AG04450 (cell line): ENCODE measurements at regions not wholly inside any gene's neighbourhood (a gene's known extent, or its start where the extent isn't known, plus 50 kb on each side); places are given as distances from the start of the nearest gene placed in this dataset.

Experiments
- CTCF ChIA-PET: fragments of 300-600, 350-600 bp; formaldehyde crosslinking; extraction: SDS; loops from one replicate; lab custom pipeline; 2022; ENCODE audit warnings: antibody characterized with exemption, inconsistent platforms; lab: Charles Lee
- POLR2A ChIA-PET: fragments of 350-600 bp; formaldehyde crosslinking; extraction: SDS; loops from one replicate; lab custom pipeline; 2021; ENCODE audit warnings: antibody characterized with exemption, inconsistent platforms; lab: Yijun Ruan, JAX
- DNase-seq: peaks from one replicate; pipeline ENCODE4 v3.0.0-alpha.2; 2011; ENCODE audit warnings: low read depth, low spot score
- H3K27ac ChIP-seq: one replicate; pipeline ENCODE4 v1.5.1; 2012; ENCODE audit warnings: low read depth, low read length, control low read depth
- H3K27me3 ChIP-seq: one replicate; pipeline ENCODE4 v1.6.0; 2012; ENCODE audit warnings: low read length; ENCODE audit not compliant: control insufficient read depth, insufficient read depth
- H3K4me3 ChIP-seq: 2 replicates; pipeline ENCODE4 v1.5.1; 2011; ENCODE audit warnings: mild to moderate bottlenecking, low read depth, low read length, control low read depth
- H3K9me3 ChIP-seq: 2 replicates; pipeline ENCODE4 v1.5.1; 2012; ENCODE audit warnings: low read length; ENCODE audit not compliant: control insufficient read depth, insufficient read depth
- TF ChIP-seq, protein P1 (sequence below): IDR thresholded peaks from 2 replicates; pipeline ENCODE4 v1.5.1; 2011; ENCODE audit warnings: low read depth, low read length, control low read depth, inconsistent platforms

DNA sequence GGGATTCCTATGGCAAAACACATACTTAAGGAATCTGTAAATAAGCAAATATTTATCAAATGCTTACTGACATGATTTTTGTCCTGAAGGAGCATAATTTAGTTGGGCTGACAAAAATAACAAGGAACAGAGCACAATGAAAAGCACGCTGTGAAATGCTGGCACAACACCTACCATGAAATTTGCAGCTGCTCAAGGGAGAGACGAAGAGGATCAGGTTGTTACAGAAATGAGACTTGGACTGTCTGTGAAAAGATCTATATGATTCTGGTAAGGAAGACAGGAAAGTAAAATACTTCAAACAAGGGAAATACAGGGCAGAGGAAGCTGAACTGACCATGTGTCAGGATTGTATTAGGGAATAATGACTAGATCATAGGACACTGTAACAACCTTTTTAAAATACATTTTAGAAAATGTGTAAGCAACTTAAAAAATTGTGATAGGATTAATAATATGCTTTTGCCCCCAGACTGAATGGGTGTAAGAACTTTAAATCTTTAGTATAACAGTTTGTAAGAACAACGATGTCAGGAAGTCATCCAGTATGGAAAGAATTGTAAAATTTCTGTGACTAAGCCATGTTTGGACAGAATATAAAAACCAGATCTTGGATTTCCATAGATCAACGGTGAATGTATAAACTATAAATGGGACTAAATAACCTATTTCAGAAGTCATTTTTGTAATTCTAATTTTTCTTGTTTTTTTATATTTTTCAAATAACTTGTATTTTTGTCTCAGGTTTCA, 1556.0 kb downstream of the EFNB2 start:
- TF ChIP-seq, protein P1, sequence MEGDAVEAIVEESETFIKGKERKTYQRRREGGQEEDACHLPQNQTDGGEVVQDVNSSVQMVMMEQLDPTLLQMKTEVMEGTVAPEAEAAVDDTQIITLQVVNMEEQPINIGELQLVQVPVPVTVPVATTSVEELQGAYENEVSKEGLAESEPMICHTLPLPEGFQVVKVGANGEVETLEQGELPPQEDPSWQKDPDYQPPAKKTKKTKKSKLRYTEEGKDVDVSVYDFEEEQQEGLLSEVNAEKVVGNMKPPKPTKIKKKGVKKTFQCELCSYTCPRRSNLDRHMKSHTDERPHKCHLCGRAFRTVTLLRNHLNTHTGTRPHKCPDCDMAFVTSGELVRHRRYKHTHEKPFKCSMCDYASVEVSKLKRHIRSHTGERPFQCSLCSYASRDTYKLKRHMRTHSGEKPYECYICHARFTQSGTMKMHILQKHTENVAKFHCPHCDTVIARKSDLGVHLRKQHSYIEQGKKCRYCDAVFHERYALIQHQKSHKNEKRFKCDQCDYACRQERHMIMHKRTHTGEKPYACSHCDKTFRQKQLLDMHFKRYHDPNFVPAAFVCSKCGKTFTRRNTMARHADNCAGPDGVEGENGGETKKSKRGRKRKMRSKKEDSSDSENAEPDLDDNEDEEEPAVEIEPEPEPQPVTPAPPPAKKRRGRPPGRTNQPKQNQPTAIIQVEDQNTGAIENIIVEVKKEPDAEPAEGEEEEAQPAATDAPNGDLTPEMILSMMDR = no peak
- no peak for DNase-seq
- no peaks in the 10 kb centered on the region for H3K27me3 ChIP-seq
- H3K4me3 ChIP-seq = no peak overlapping the region
- ChIA-PET CTCF (no interaction called here), POLR2A (no interaction called here)
- no peaks in the 10 kb centered on the region for H3K9me3 ChIP-seq
- H3K27ac ChIP-seq = no peak overlapping the region

DNA sequence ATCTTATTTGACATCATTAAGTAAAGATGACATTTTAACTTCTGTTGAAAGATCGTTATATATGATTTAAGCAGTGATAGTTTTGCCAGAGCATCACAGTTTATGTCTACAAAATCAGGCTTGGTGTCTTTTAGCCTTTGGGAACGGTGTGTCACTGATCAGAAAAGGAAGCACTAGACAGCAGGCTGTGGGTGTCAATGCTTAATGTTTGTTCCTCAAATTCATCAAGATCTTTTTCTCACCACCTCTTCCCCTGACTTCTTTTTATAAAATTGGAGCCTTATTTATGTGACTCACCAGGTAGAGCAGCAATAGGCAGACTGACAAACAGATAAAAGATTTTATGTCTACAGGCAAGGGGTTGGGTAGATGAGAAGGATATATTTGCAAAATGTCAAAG, 1558.5 kb downstream of the EFNB2 start:
- no peak for DNase-seq
- CTCF ChIA-PET = no interaction called here
- TF ChIP-seq, protein P1 = no peak
- H3K27ac ChIP-seq = no peak overlapping the region
- no peak overlapping the region for H3K4me3 ChIP-seq
- POLR2A ChIA-PET = no interaction called here
- H3K9me3 ChIP-seq = no peaks in the 10 kb centered on the region
- H3K27me3 ChIP-seq = no peaks in the 10 kb centered on the region

DNA sequence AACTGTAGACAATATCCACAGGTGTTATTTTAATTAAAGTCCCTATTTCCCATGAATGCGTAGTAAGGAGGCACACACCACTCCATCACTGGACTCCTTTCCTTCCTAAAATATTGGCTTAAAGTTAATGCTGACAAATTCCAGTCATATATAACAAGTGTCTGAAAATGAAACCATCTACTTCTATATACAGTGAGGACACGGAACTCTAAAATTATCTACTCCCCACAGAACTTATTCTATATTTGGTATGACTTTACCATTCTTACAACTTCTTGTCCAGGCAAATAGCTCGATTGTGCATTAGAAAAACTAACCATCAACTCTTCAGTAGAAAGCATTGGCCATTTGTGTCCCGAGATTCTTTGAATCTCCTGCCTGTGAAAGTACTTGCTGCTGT, 1560.2 kb downstream of the EFNB2 start:
- POLR2A ChIA-PET = no interaction called here
- CTCF ChIA-PET = no interaction called here
- Histone ChIP-seq H3K27me3 (no peaks in the 10 kb centered on the region), H3K27ac (no peak overlapping the region), H3K4me3 (no peak overlapping the region), H3K9me3 (no peaks in the 10 kb centered on the region)
- TF ChIP-seq, protein P1 = no peak
- no peak for DNase-seq

DNA sequence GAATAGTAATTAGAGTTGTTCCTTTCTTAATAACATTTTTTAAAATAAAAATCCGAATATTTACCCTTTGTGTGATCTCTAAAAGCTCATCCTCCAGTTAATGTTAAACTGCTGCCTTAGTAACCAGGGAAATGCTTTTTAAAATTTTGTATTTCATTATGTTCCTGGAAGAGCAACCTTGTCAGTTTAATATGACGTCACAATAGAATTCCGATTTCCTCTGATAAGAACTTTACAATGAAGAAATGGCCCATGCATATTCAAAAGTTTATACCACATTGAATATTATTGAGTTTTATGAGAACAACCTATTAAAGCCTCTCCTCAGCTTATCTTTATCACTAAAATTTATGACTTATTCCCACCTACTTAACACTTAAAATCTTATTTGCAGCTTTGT, 1566.6 kb downstream of the EFNB2 start:
- CTCF ChIA-PET = no interaction called here
- TF ChIP-seq, protein P1 = no peak
- H3K9me3 ChIP-seq = no peaks in the 10 kb centered on the region
- no peak overlapping the region for H3K27ac ChIP-seq
- no peak for DNase-seq
- no peaks in the 10 kb centered on the region for H3K27me3 ChIP-seq
- POLR2A ChIA-PET = no interaction called here
- H3K4me3 ChIP-seq = no peak overlapping the region

DNA sequence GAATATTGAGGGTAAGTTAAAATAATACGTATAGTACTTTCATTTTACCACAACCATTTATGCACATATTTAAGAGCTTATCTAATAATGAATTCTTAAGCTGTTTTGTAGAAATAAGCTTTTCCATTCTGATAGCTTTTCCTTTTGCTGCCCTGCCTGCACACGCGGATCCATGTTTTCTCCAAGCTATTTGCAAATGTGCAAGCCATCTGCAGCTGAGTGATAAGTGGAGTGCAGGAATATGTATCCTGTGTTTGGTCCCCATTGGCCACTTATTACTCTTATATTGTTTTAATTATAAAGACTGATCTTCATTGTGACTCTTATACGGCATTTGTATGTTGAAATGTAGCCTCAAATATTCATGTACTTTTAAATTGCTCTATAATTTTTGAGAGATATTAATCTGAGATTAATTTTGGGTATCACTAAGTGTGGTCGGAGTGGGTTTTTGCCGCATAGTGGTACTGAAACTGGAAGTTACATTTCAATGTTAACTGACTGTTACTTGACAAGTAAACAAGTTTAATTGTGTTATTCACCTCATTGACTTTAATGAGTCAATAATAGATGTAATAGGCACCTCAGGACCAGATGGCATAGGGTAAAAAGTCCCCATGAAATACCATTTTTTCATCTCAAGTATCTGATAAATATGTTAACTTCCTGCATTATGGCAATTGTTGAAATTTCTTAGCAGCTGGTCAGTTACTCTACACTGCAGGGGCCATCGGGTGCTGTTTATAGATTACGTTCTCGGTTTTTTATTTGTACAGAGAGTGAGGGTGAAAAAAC, 1567.4 kb downstream of the EFNB2 start:
- no peak overlapping the region for H3K4me3 ChIP-seq
- no peak for DNase-seq
- no peaks in the 10 kb centered on the region for H3K9me3 ChIP-seq
- no peaks in the 10 kb centered on the region for H3K27me3 ChIP-seq
- ChIA-PET POLR2A (no interaction called here), CTCF (no interaction called here)
- TF ChIP-seq, protein P1 = no peak
- no peak overlapping the region for H3K27ac ChIP-seq
